Activated naive CD4-positive, alpha-beta T cell treated with anti-CD3 and anti-CD28 coated beads for 36 hours (primary cell): ENCODE measurements at regions not wholly inside any gene's neighbourhood (a gene's known extent, or its start where the extent isn't known, plus 50 kb on each side); places are given as distances from the start of the nearest gene placed in this dataset.

Source experiments
- CTCF ChIA-PET: fragments of 350-600 bp; sonication (Branson Sonifier 250); formaldehyde crosslinking; loops from one replicate; lab custom pipeline; 2021; ENCODE audit warnings: antibody characterized with exemption; lab: Charles Lee
- DNase-seq: peaks from one replicate; pipeline ENCODE4 v3.0.0-alpha.2; 2020
- H3K27ac Mint-ChIP-seq: one replicate; pipeline ENCODE4 v1.8.0; 2021; ENCODE audit warnings: mild to moderate bottlenecking, mixed read lengths
- H3K27me3 Mint-ChIP-seq: one replicate; pipeline ENCODE4 v1.8.0; 2021; ENCODE audit warnings: low read depth, mixed read lengths
- H3K36me3 Mint-ChIP-seq: one replicate; pipeline ENCODE4 v1.8.0; 2021; ENCODE audit warnings: low read depth, mixed read lengths
- H3K4me1 Mint-ChIP-seq: one replicate; pipeline ENCODE4 v1.8.0; 2021; ENCODE audit warnings: low read depth, mixed read lengths
- H3K4me3 Mint-ChIP-seq: one replicate; pipeline ENCODE4 v1.8.0; 2021; ENCODE audit warnings: mild to moderate bottlenecking, moderate library complexity, mixed read lengths
- H3K9me3 Mint-ChIP-seq: one replicate; pipeline ENCODE4 v1.8.0; 2021; ENCODE audit warnings: mixed read lengths
- intact Hi-C: fragments of 100-400 bp; cut with micrococcal nuclease; formaldehyde crosslinking; loops from one replicate; pipeline ENCODE4 v1.15.1; 2023

GRCh38 chr5:1973391-1974013 lies 90.8 kb upstream of the IRX4 start:
- Mint-ChIP-seq H3K4me1 (no peaks in the 10 kb centered on the region), H3K27me3 (peaks cover 18% of the 10 kb centered on the region), H3K9me3 (no peaks in the 10 kb centered on the region), H3K4me3 (no peak overlapping the region), H3K36me3 (no peaks in the 10 kb centered on the region), H3K27ac (no peak overlapping the region)
- DNase-seq = no peak
- intact Hi-C loops = no loop called here
- CTCF ChIA-PET = no interaction called here

- no peaks in the 10 kb centered on the region for H3K4me1 Mint-ChIP-seq
- no peaks in the 10 kb centered on the region for H3K36me3 Mint-ChIP-seq
- intact Hi-C loops = no loop called here
- H3K4me3 Mint-ChIP-seq = no peak overlapping the region
- H3K27me3 Mint-ChIP-seq = peaks cover 26% of the 10 kb centered on the region
- no peaks in the 10 kb centered on the region for H3K9me3 Mint-ChIP-seq
- CTCF ChIA-PET = no interaction called here
- DNase-seq = no peak
- no peak overlapping the region for H3K27ac Mint-ChIP-seq
Observed at GRCh38 chr5:1971944-1972343, 89.2 kb upstream of the IRX4 start.

GRCh38 chr5:1967736-1968135 lies 85.0 kb upstream of the IRX4 start:
- intact Hi-C loops = no loop called here
- no peaks in the 10 kb centered on the region for H3K36me3 Mint-ChIP-seq
- H3K27me3 Mint-ChIP-seq = peaks cover 20% of the 10 kb centered on the region
- CTCF ChIA-PET = no interaction called here
- no peak for DNase-seq
- no peak overlapping the region for H3K4me3 Mint-ChIP-seq
- H3K4me1 Mint-ChIP-seq = no peaks in the 10 kb centered on the region
- H3K27ac Mint-ChIP-seq = no peak overlapping the region
- no peaks in the 10 kb centered on the region for H3K9me3 Mint-ChIP-seq

GRCh38 chr5:1966461-1966860 lies 83.7 kb upstream of the IRX4 start:
- Mint-ChIP-seq H3K4me1 (no peaks in the 10 kb centered on the region), H3K27me3 (peaks cover 25% of the 10 kb centered on the region), H3K9me3 (no peaks in the 10 kb centered on the region), H3K27ac (no peak overlapping the region), H3K4me3 (no peak overlapping the region), H3K36me3 (no peaks in the 10 kb centered on the region)
- CTCF ChIA-PET = interaction anchor here (0.7 kb wide), 1 partner anchor 89 kb away, joined by 3 read pairs; no protein-coding TSS in a partner anchor
- intact Hi-C loops = no loop called here
- DNase-seq = no peak

- no peaks in the 10 kb centered on the region for H3K9me3 Mint-ChIP-seq
- no peak for DNase-seq
- peaks cover 25% of the 10 kb centered on the region for H3K27me3 Mint-ChIP-seq
- H3K36me3 Mint-ChIP-seq = no peaks in the 10 kb centered on the region
- H3K4me3 Mint-ChIP-seq = no peak overlapping the region
- intact Hi-C loops = no loop called here
- CTCF ChIA-PET = interaction anchor here (0.7 kb wide), 1 partner anchor 89 kb away, joined by 3 read pairs; no protein-coding TSS in a partner anchor
- H3K27ac Mint-ChIP-seq = no peak overlapping the region
- H3K4me1 Mint-ChIP-seq = no peaks in the 10 kb centered on the region
Observed at GRCh38 chr5:1965925-1966324, 83.2 kb upstream of the IRX4 start.

- no peak overlapping the region for H3K27ac Mint-ChIP-seq
- H3K36me3 Mint-ChIP-seq = no peaks in the 10 kb centered on the region
- H3K9me3 Mint-ChIP-seq = no peaks in the 10 kb centered on the region
- intact Hi-C loops = no loop called here
- H3K27me3 Mint-ChIP-seq = peaks cover 25% of the 10 kb centered on the region
- H3K4me3 Mint-ChIP-seq = no peak overlapping the region
- no peaks in the 10 kb centered on the region for H3K4me1 Mint-ChIP-seq
- CTCF ChIA-PET = no interaction called here
- DNase-seq = no peak
Observed at GRCh38 chr5:1963941-1964451, 81.3 kb upstream of the IRX4 start.

GRCh38 chr5:1963358-1963757 lies 80.6 kb upstream of the IRX4 start:
- H3K36me3 Mint-ChIP-seq = no peaks in the 10 kb centered on the region
- H3K4me3 Mint-ChIP-seq = no peak overlapping the region
- H3K27me3 Mint-ChIP-seq = peaks cover 25% of the 10 kb centered on the region
- H3K4me1 Mint-ChIP-seq = no peaks in the 10 kb centered on the region
- DNase-seq = no peak
- no peak overlapping the region for H3K27ac Mint-ChIP-seq
- intact Hi-C loops = no loop called here
- CTCF ChIA-PET = no interaction called here
- H3K9me3 Mint-ChIP-seq = no peaks in the 10 kb centered on the region

- no peak for DNase-seq
- CTCF ChIA-PET = no interaction called here
Observed at GRCh38 chr5:1962619-1963355, 80.1 kb upstream of the IRX4 start.

GRCh38 chr5:1961952-1962595 lies 79.3 kb upstream of the IRX4 start:
- intact Hi-C loops = no loop called here
- H3K36me3 Mint-ChIP-seq = no peaks in the 10 kb centered on the region
- H3K9me3 Mint-ChIP-seq = no peaks in the 10 kb centered on the region
- H3K4me3 Mint-ChIP-seq = no peak overlapping the region
- no peak overlapping the region for H3K27ac Mint-ChIP-seq
- CTCF ChIA-PET = no interaction called here
- peaks cover 19% of the 10 kb centered on the region for H3K27me3 Mint-ChIP-seq
- no peak for DNase-seq
- no peaks in the 10 kb centered on the region for H3K4me1 Mint-ChIP-seq

More at GRCh38 chr5:1962619-1963355, 80.1 kb upstream of the IRX4 start:
- intact Hi-C loops = no loop called here
- H3K4me1 Mint-ChIP-seq = no peaks in the 10 kb centered on the region
- no peaks in the 10 kb centered on the region for H3K9me3 Mint-ChIP-seq
- no peak overlapping the region for H3K4me3 Mint-ChIP-seq
- no peaks in the 10 kb centered on the region for H3K36me3 Mint-ChIP-seq
- H3K27me3 Mint-ChIP-seq = peaks cover 24% of the 10 kb centered on the region
- H3K27ac Mint-ChIP-seq = no peak overlapping the region

- Mint-ChIP-seq H3K36me3 (no peaks in the 10 kb centered on the region), H3K9me3 (no peaks in the 10 kb centered on the region), H3K27ac (no peak overlapping the region), H3K27me3 (peaks cover 14% of the 10 kb centered on the region), H3K4me3 (no peak overlapping the region), H3K4me1 (no peaks in the 10 kb centered on the region)
- DNase-seq = no peak
- intact Hi-C loops = no loop called here
- CTCF ChIA-PET = no interaction called here
Observed at GRCh38 chr5:1961304-1961946, 78.7 kb upstream of the IRX4 start.

- peaks cover 13% of the 10 kb centered on the region for H3K27me3 Mint-ChIP-seq
- CTCF ChIA-PET = no interaction called here
- DNase-seq = no peak
- H3K9me3 Mint-ChIP-seq = no peaks in the 10 kb centered on the region
- H3K36me3 Mint-ChIP-seq = no peaks in the 10 kb centered on the region
- H3K27ac Mint-ChIP-seq = no peak overlapping the region
- intact Hi-C loops = no loop called here
- H3K4me1 Mint-ChIP-seq = no peaks in the 10 kb centered on the region
- H3K4me3 Mint-ChIP-seq = no peak overlapping the region
Observed at GRCh38 chr5:1960595-1961303, 78.0 kb upstream of the IRX4 start.
